HL-60 (cell line): ENCODE measurements at regions not wholly inside any gene's neighbourhood (a gene's known extent, or its start where the extent isn't known, plus 50 kb on each side); places are given as distances from the start of the nearest gene placed in this dataset.

Experiments used
- DNase-seq, 2 experiments: peaks; one replicate each; pipeline ENCODE4 v3.0.0-alpha.2; 2010 to 2020; ENCODE audit warnings: low read depth in 1 of 2, low spot score in 1 of 2
- H3K27ac ChIP-seq: fragments of 250-450 bp; sonication (Bioruptor Pico); replicated peaks from 2 replicates; pipeline ENCODE4 v1.5.1; 2020; ENCODE audit warnings: mild to moderate bottlenecking, moderate library complexity
- H3K27me3 ChIP-seq: fragments of 250-450 bp; sonication (Bioruptor Pico); 2 replicates; pipeline ENCODE4 v1.5.1; 2021; ENCODE audit warnings: mild to moderate bottlenecking, moderate library complexity; ENCODE audit not compliant: insufficient read depth, poor library complexity, severe bottlenecking
- H3K4me3 ChIP-seq: replicated peaks from 2 replicates; pipeline ENCODE4 v1.5.1; 2011; ENCODE audit warnings: mild to moderate bottlenecking, control low read depth, low read length; ENCODE audit not compliant: insufficient read depth
- CTCF ChIP-seq: IDR thresholded peaks from one replicate; pipeline ENCODE4 v1.5.1; 2011; ENCODE audit warnings: low read length, control low read depth, inconsistent platforms; ENCODE audit not compliant: insufficient read depth
- GABPA ChIP-seq: IDR thresholded peaks from 2 replicates; pipeline ENCODE4 v1.6.1; 2012; ENCODE audit warnings: low read depth
- POLR2AphosphoS5 ChIP-seq: IDR thresholded peaks from 2 replicates; pipeline ENCODE4 v1.6.1; 2012; ENCODE audit warnings: low read depth
- REST ChIP-seq: IDR thresholded peaks from 2 replicates; pipeline ENCODE4 v1.6.1; 2012; ENCODE audit warnings: low read depth; ENCODE audit not compliant: insufficient replicate concordance
- SPI1 ChIP-seq: IDR thresholded peaks from 2 replicates; pipeline ENCODE4 v1.6.1; 2012; ENCODE audit warnings: low read depth, mild to moderate bottlenecking, borderline replicate concordance

GRCh38 chr2:184004289-184004947, 593.9 kb upstream of the ZNF804A start:
- H3K27me3 ChIP-seq = no peaks in the 10 kb centered on the region
- TF ChIP-seq GABPA (no peak), POLR2AphosphoS5 (no peak), REST (no peak), SPI1 (no peak), CTCF (no peak)
- no peak for DNase-seq
- no peak overlapping the region for H3K27ac ChIP-seq
- no peak overlapping the region for H3K4me3 ChIP-seq

GRCh38 chr2:184004948-184005672, 593.2 kb upstream of the ZNF804A start:
- no peak overlapping the region for H3K27ac ChIP-seq
- TF ChIP-seq CTCF = no peak
- TF ChIP-seq REST = no peak
- no peak for TF ChIP-seq GABPA
- TF ChIP-seq SPI1 = no peak
- TF ChIP-seq POLR2AphosphoS5 = no peak
- DNase-seq = no peak
- no peak overlapping the region for H3K4me3 ChIP-seq
- no peaks in the 10 kb centered on the region for H3K27me3 ChIP-seq

- Histone ChIP-seq H3K27me3 (no peaks in the 10 kb centered on the region), H3K4me3 (no peak overlapping the region), H3K27ac (no peak overlapping the region)
- DNase-seq = no peak
- no peak for TF ChIP-seq SPI1
- TF ChIP-seq GABPA = no peak
- no peak for TF ChIP-seq REST
- TF ChIP-seq CTCF = no peak
- no peak for TF ChIP-seq POLR2AphosphoS5
Measured at GRCh38 chr2:184006998-184007397, 591.3 kb upstream of the ZNF804A start.
